Suppressor macrophage treated with lipopolysaccharide for 1 hour (primary cell): ENCODE measurements at regions not wholly inside any gene's neighbourhood (a gene's known extent, or its start where the extent isn't known, plus 50 kb on each side); places are given as distances from the start of the nearest gene placed in this dataset.
"Not testable (repeated sequence)": the region's sequence is repeated elsewhere in the genome, so short reads cannot be mapped to it uniquely, and the experiment has no call there.

Source experiments
- DNase-seq, 3 donors: peaks; one replicate each; pipeline ENCODE4 v3.0.0-alpha.2; 2020 to 2022

GRCh38 chr6:68007717-68008116, 627.4 kb upstream of the ADGRB3 start:
- no peak for DNase-seq

- DNase-seq = no peak
Observed at GRCh38 chr6:67986694-67987232, 648.3 kb upstream of the ADGRB3 start.

- DNase-seq = no peak
Observed at GRCh38 chr6:67976486-67976885, 658.6 kb upstream of the ADGRB3 start.

GRCh38 chr6:67974931-67975330, 660.2 kb upstream of the ADGRB3 start:
- DNase-seq = no peak

GRCh38 chr6:67971812-67972211, 663.3 kb upstream of the ADGRB3 start:
- DNase-seq = no peak

- no peak for DNase-seq
Observed at GRCh38 chr6:67966830-67967229, 668.3 kb upstream of the ADGRB3 start.

GRCh38 chr6:67956352-67956751, 678.7 kb upstream of the ADGRB3 start:
- DNase-seq = no peak

GRCh38 chr6:67952948-67953347, 682.1 kb upstream of the ADGRB3 start:
- DNase-seq = no peak

- no peak for DNase-seq
Observed at GRCh38 chr6:67952121-67952520, 683.0 kb upstream of the ADGRB3 start.

GRCh38 chr6:67947762-67948161, 687.3 kb upstream of the ADGRB3 start:
- DNase-seq = not testable (repeated sequence)

GRCh38 chr6:67935976-67936477, 699.1 kb upstream of the ADGRB3 start:
- DNase-seq = no peak

- no peak for DNase-seq
Observed at GRCh38 chr6:67933278-67933677, 701.8 kb upstream of the ADGRB3 start.

GRCh38 chr6:67922588-67922987, 712.5 kb upstream of the ADGRB3 start:
- not testable (repeated sequence) for DNase-seq

GRCh38 chr6:67920040-67920439, 715.0 kb upstream of the ADGRB3 start:
- DNase-seq = not testable (repeated sequence)

GRCh38 chr6:67916399-67916798, 718.7 kb upstream of the ADGRB3 start:
- DNase-seq = no peak

- DNase-seq = no peak
Observed at GRCh38 chr6:67914419-67914818, 720.7 kb upstream of the ADGRB3 start.

- no peak for DNase-seq
Observed at GRCh38 chr6:67909354-67909753, 725.7 kb upstream of the ADGRB3 start.

- DNase-seq = no peak
Observed at GRCh38 chr6:67908379-67908778, 726.7 kb upstream of the ADGRB3 start.

- not testable (repeated sequence) for DNase-seq
Observed at GRCh38 chr6:67904735-67905134, 730.3 kb upstream of the ADGRB3 start.

- no peak for DNase-seq
Observed at GRCh38 chr6:67898875-67899274, 736.2 kb upstream of the ADGRB3 start.

- no peak for DNase-seq
Observed at GRCh38 chr6:67897998-67898607, 737.0 kb upstream of the ADGRB3 start.

- DNase-seq = no peak
Observed at GRCh38 chr6:67896476-67896875, 738.6 kb upstream of the ADGRB3 start.

- DNase-seq = no peak
Observed at GRCh38 chr6:67889682-67889995, 745.4 kb upstream of the ADGRB3 start.

GRCh38 chr6:67888886-67889681, 746.0 kb upstream of the ADGRB3 start:
- DNase-seq = no peak
